Fibroblast of skin of scalp (primary cell): ENCODE measurements at regions not wholly inside any gene's neighbourhood (a gene's known extent, or its start where the extent isn't known, plus 50 kb on each side); places are given as distances from the start of the nearest gene placed in this dataset.

ENCODE experiments used
- DNase-seq: peaks from one replicate; pipeline ENCODE4 v3.0.0-alpha.2; 2013

GRCh38 chr6:168741942-168742782, 301.2 kb downstream of the SMOC2 start:
- DNase-seq = no peak

- no peak for DNase-seq
Observed at GRCh38 chr6:168741305-168741704, 300.3 kb downstream of the SMOC2 start.

DNA sequence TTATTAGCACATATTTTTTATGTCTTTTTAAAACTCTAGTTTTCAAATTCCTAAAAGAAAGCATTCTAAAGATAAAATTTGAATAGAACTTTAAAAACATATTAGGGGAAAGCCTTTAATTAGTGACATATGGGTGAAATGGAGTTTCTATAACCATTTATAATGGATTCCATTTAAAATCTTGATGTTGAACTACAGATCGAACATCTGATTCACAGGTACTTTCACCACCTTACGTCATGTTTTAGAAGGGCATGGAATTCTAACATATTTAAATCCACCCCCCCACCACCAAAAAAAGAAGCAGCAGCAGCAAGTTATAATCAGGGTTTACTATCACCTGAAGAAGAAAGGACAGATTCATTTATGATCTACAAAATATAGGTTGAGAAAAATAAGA, 298.4 kb downstream of the SMOC2 start:
- DNase-seq = no peak

DNA sequence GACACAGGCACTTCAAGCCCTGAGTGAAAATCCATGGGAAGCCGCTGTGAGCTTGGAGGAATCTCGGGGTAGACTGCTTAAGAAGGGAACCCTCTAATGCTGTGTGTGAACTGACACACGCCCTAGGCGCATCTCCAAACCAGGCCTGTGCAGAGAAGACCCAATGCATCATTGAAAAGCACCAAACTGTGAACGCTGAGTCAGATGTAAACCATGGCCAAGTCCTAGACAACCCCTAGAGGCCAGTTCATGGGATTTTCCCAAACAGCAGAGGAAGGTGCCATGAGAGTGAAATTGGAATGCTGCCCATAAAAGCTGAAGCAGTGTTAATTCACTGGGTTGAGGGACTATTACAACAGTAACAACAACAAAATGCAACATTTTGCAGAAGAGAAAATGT, 296.5 kb downstream of the SMOC2 start:
- peak; percentile 7 for DNase-seq

GRCh38 chr6:168737014-168737413, 296.0 kb downstream of the SMOC2 start:
- no peak for DNase-seq

GRCh38 chr6:168736039-168736438, 295.1 kb downstream of the SMOC2 start:
- no peak for DNase-seq

DNA sequence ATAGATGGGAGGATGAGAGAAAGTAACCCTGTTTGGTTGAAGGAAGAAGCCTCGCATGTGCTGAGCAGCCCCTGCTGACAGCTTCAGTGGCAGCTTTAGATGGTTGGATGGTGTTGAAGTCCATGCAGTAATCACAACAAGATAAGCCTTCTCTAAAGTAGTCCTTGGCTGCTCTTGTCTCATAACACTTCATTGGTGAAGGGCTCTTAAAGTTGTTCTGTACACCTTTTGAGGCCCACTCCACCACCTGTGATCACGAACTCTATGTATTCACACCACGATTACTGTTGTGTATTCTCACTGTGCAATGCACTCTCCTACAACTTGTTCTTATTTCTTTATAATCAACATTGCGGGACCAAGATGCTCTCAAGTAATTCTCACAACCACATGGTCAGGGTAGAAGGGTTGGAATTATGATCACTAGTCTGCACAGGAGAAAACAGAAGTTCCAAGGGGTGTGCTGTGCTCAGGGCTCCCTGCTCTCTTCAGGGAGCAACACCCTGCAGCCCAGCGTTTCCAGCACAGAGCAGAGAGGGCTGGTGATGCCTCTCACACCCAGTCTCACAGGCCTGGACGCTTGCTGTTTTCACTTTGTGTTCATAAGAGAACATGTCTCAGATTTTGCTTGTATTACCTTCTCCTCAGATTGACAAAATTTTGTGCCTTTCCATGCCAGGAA, 294.4 kb downstream of the SMOC2 start:
- no peak for DNase-seq

GRCh38 chr6:168734523-168734922, 293.5 kb downstream of the SMOC2 start:
- DNase-seq = no peak

GRCh38 chr6:168732676-168733075, 291.7 kb downstream of the SMOC2 start:
- no peak for DNase-seq

DNA sequence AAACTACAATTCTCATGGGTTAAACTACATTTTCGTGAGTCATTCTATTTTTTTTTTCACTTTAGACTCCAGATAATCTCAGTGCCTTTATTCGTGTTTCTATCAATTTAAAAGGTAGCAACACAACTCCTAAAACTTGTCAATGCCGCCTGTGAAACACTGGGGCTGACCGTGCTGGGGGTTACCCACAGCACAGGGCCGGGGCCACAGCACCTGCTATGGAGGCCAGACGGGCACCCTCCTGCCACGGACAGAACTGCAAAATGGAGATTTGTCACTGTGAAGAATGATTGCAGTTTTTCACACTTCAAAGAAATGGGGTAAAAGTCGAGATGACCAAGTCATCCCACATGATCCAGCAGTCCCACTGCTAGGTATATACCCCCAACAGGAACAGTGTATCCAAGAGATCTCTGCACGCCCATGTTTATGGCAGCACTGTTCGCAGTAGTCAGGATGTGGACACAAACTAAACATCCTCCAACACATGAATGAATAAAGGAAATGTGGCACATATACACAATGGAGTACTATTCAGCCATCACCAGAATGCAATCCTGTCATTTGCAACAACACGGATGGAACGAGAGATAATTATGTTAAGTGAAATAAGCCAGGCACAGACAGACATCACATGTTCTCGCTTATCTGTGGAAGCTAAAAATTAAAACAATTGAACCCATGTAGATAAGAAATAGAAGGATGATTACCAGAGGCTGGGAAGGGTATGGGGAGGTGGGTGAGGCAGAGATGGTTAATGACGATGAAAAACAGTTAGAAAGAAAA, 290.1 kb downstream of the SMOC2 start:
- DNase-seq = no peak

GRCh38 chr6:168728056-168728455, 287.1 kb downstream of the SMOC2 start:
- DNase-seq = no peak

GRCh38 chr6:168726312-168726856, 285.4 kb downstream of the SMOC2 start:
- no peak for DNase-seq

DNA sequence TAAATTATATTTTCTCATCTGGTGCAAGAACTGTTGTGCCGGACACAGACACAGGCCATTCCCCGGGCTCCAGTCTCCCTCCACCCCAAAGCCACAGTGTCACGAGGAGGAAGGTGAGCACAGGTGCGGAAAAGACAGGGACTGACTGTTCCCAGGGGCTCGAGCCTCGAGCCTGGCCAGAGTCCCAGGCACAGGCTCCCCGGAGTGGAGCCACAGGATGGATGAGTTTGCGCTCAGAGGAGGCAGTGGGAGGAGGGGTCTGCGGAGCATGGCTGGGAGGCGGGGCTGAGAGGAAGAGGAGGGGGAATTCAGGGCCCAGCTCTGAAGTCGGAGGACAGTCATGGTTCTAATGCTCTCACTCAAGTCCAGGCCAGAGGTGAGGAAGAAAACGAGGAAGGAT, 284.8 kb downstream of the SMOC2 start:
- DNase-seq = no peak

DNA sequence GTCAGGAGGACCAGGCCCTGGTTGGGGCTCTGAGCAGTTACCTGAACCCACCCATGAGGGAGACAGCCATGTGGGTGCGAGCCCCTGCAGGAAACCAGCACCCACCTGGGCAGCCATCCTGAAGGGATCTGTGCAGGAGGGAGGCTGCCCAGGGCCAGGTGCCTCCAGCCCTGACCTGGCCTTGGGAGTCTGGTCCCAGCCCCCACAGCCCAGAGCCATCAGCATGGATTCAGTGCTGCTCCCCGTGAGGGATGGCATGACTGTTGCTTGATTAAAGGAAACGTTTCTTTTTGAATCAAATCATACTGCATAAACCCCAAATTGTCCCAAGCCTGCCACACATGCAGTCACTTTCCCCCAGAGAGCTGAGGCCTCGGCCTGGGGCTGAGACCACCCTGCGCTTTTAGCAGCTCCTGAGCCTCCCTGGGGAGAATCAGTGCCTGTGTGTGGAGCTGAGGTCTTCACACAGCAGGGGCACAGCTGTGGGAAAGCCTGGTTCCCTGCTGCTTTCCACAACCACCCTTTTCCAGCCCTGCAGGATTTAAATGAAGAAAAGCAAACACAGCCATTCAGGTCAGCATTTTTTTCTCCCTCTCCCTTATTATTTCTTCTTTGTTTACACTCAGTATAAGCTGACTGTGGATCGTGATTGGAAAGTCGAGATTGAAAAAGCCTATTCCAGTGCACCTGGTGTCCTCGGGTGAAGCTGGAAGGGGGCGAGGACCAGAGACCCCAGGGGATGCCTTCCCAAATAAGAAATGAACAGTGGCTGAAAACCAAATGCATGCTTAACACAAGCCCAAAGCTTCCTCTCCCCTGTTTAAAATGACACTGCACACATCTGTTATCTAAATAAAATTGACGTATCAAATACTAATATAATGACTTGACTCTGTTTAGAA, 283.9 kb downstream of the SMOC2 start:
- DNase-seq = no peak

- DNase-seq = no peak
Observed at GRCh38 chr6:168724033-168724432, 283.0 kb downstream of the SMOC2 start.

DNA sequence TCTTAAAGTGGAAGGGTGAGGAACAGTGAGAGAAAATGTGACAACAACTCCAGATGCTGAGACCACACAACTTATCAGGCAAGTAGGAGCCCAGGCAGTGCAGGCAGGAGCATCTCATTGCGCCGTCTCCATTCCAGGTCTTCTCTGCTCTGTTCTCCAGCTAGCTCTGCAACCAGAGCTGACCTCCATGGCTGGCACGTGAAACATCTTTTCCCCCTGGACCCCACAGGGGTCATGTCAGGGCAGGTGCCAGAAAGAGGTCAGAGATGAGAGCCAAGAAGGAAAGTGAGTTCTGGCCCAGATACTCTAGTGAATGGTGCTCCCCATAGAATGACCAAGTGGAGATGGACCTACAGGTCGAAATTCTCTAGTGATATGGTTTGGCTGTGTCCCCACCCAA, 281.4 kb downstream of the SMOC2 start:
- no peak for DNase-seq

- no peak for DNase-seq
Observed at GRCh38 chr6:168721571-168721970, 280.6 kb downstream of the SMOC2 start.

DNA sequence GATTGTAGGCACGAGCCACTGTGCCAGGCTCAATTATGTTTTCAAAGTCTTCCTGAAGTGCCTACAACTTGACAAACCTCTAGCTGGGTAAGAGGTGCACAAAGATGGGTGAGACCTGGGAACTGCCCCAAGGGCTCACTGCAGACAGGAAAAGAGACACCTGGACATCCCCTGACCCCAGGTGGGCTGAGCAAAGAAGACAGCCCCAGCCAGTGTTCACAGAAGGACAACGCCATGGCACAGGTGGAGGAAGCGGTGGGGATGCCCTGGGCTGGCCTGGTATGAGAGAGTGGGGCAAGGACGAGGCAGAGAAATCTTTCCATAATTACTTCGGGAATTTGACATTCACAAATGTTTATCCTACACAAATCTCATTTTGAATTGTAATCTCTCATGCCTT, 278.9 kb downstream of the SMOC2 start:
- no peak for DNase-seq

DNA sequence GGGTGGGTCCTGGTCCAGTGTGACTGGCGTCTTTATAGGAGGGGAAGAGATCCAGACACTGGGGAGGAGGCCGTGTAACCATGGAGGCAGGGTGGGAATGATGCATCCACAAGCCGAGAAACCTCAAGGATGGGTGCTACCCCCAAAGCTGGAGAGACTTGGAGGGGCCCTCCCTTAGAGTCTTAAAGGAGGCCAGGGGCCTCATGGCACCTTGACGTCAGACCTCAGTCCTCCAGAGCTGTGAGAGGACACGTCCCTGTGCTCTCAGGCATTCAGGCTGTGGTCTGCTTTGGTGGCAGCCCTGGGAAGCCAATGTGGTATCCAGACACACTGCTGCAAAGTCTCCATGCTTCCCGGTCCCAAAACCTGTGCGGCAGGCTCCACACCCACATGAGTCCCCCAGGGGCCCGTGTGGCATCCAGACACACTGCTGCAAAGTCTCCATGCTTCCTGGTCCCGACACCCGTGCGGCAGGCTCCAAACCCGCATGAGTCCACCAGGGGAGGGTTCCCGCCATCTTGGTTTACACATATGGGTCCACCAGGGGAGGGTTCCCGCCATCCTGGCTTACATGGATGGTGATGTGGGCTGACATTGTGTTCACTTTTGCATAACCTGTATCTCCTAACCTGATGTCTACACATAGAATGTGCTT, 278.0 kb downstream of the SMOC2 start:
- DNase-seq = no peak
